B cell (primary cell): ENCODE measurements at regions not wholly inside any gene's neighbourhood (a gene's known extent, or its start where the extent isn't known, plus 50 kb on each side); places are given as distances from the start of the nearest gene placed in this dataset.

ENCODE experiments used
- CTCF ChIP-seq: fragments of 200-600 bp; IDR thresholded peaks from one replicate; pipeline ENCODE4 v1.8.0; 2022; ENCODE audit warnings: antibody characterized with exemption, mild to moderate bottlenecking
- EZH2 ChIP-seq: IDR thresholded peaks from 2 replicates; pipeline ENCODE4 v1.6.1; 2012; ENCODE audit warnings: borderline replicate concordance, low read depth, mild to moderate bottlenecking, moderate library complexity, low read length; ENCODE audit not compliant: insufficient read depth, poor library complexity, severe bottlenecking

GRCh38 chr4:145295547-145295946 lies 115.2 kb upstream of the OTUD4 start:
- no peak for TF ChIP-seq CTCF
- no peak for TF ChIP-seq EZH2
